Vagina (tissue), 2 donors: ENCODE measurements at regions not wholly inside any gene's neighbourhood (a gene's known extent, or its start where the extent isn't known, plus 50 kb on each side); places are given as distances from the start of the nearest gene placed in this dataset.
"Not testable (repeated sequence)": the region's sequence is repeated elsewhere in the genome, so short reads cannot be mapped to it uniquely, and the experiment has no call there.

Experiments
- DNase-seq, 2 donors: peaks; one replicate each; pipeline ENCODE4 v3.0.0-alpha.2; 2017; ENCODE audit errors: extremely low spot score in 2 of 2
- H3K27ac ChIP-seq: fragments of 200-600 bp; sonication (generic); one replicate; pipeline ENCODE4 v1.5.1; 2019
- H3K27me3 ChIP-seq: fragments of 200-600 bp; sonication (generic); one replicate; pipeline ENCODE4 v1.5.1; 2019
- H3K36me3 ChIP-seq, 2 donors: fragments of 200-600 bp; sonication (generic); one replicate each; pipeline ENCODE4 v1.5.1; 2017 to 2019
- H3K4me1 ChIP-seq: fragments of 200-600 bp; sonication (generic); one replicate; pipeline ENCODE4 v1.5.1; 2019
- H3K4me3 ChIP-seq, 2 donors: fragments of 200-600 bp; sonication (generic); 1 replicate in 1 of 2; 2 replicates in 1 of 2; pipeline ENCODE4 v1.5.1; 2016 to 2019
- H3K9me3 ChIP-seq: fragments of 200-600 bp; sonication (generic); one replicate; pipeline ENCODE4 v1.5.1; 2019
- POLR2A ChIP-seq, 2 donors: fragments of 450-650 bp; IDR thresholded peaks; one replicate each; pipeline ENCODE4 v1.6.1; 2017; ENCODE audit warnings: antibody characterized with exemption in 2 of 2, mild to moderate bottlenecking in 2 of 2, moderate library complexity in 2 of 2
- POLR2AphosphoS5 ChIP-seq, 2 donors: sonication (generic); formaldehyde crosslinking; IDR thresholded peaks; one replicate each; pipeline ENCODE4 v1.9.0; 2017; ENCODE audit warnings: antibody characterized with exemption in 2 of 2, mild to moderate bottlenecking in 2 of 2, low read depth in 1 of 2; ENCODE audit not compliant: insufficient read depth in 1 of 2
- intact Hi-C: fragments of 100-400 bp; cut with DNase I; formaldehyde crosslinking; loops from one replicate; pipeline ENCODE4 v1.15.1; 2023
- TF ChIP-seq, protein P1 (sequence below), 3 experiments: fragments of 450-650 bp in 2 of 3; fragments of 200-600 bp in 1 of 3; sonication (generic) in 1 of 3; IDR thresholded peaks; one replicate each; pipeline ENCODE4 v1.5.1; 2017 to 2019; ENCODE audit warnings: antibody characterized with exemption in 3 of 3, mild to moderate bottlenecking in 2 of 3, moderate library complexity in 2 of 3

GRCh38 chr5:159515909-159516415, 185.7 kb upstream of the IL12B start:
- Histone ChIP-seq H3K9me3 (no peaks in the 10 kb centered on the region), H3K27ac (no peak overlapping the region), H3K36me3 (no peaks in the 10 kb centered on the region), H3K4me1 (peaks cover 1% of the 10 kb centered on the region), H3K27me3 (no peaks in the 10 kb centered on the region), H3K4me3 (no peak overlapping the region)
- DNase-seq: no peak
- intact Hi-C loops: no loop called here
- TF ChIP-seq, protein P1, sequence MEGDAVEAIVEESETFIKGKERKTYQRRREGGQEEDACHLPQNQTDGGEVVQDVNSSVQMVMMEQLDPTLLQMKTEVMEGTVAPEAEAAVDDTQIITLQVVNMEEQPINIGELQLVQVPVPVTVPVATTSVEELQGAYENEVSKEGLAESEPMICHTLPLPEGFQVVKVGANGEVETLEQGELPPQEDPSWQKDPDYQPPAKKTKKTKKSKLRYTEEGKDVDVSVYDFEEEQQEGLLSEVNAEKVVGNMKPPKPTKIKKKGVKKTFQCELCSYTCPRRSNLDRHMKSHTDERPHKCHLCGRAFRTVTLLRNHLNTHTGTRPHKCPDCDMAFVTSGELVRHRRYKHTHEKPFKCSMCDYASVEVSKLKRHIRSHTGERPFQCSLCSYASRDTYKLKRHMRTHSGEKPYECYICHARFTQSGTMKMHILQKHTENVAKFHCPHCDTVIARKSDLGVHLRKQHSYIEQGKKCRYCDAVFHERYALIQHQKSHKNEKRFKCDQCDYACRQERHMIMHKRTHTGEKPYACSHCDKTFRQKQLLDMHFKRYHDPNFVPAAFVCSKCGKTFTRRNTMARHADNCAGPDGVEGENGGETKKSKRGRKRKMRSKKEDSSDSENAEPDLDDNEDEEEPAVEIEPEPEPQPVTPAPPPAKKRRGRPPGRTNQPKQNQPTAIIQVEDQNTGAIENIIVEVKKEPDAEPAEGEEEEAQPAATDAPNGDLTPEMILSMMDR (IDR thresholded peaks at IDR 0.05): peak in 2 of 3 experiments; percentile 14 to 26
- no peak for TF ChIP-seq POLR2AphosphoS5 (IDR thresholded peaks at IDR 0.05; ENCODE audit: insufficient read depth in 1 of 2, low read depth in 1 of 2)

GRCh38 chr5:159518371-159518770, 188.1 kb upstream of the IL12B start:
- DNase-seq: no peak
- Histone ChIP-seq H3K9me3 (no peaks in the 10 kb centered on the region), H3K4me3 (no peak overlapping the region), H3K27me3 (no peaks in the 10 kb centered on the region), H3K4me1 (no peaks in the 10 kb centered on the region), H3K27ac (no peak overlapping the region), H3K36me3 (no peaks in the 10 kb centered on the region)
- no peak for TF ChIP-seq POLR2A (IDR thresholded peaks at IDR 0.05)
- TF ChIP-seq, protein P1 (IDR thresholded peaks at IDR 0.05): no peak
- no peak for TF ChIP-seq POLR2AphosphoS5 (IDR thresholded peaks at IDR 0.05; ENCODE audit: insufficient read depth in 1 of 2, low read depth in 1 of 2)
- intact Hi-C loops: no loop called here

GRCh38 chr5:159519365-159519764, 189.1 kb upstream of the IL12B start:
- Histone ChIP-seq H3K27me3 (no peaks in the 10 kb centered on the region), H3K4me1 (no peaks in the 10 kb centered on the region), H3K36me3 (no peaks in the 10 kb centered on the region), H3K4me3 (no peak overlapping the region), H3K9me3 (no peaks in the 10 kb centered on the region), H3K27ac (no peak overlapping the region)
- intact Hi-C loops: no loop called here
- DNase-seq: no peak
- no peak for TF ChIP-seq POLR2AphosphoS5 (IDR thresholded peaks at IDR 0.05; ENCODE audit: insufficient read depth in 1 of 2, low read depth in 1 of 2)

DNA sequence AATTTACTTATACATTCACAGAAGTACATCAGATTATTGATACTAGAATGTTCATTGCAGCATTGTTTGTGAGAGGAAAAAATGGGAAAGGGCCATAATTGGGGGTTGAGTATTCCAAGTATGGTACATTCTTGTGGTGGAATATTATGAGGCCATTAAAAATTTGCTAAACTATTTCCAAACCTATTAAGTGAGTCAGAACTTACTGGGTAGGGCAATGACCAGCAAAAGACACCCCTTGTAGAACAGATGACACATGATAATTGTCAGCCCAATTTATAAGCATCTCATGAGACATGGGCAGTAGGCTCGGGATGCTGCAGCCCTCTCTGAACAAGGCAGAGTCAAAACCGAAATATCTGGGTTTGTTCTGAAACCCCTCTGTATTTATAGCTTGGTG, 192.6 kb upstream of the IL12B start:
- Histone ChIP-seq H3K36me3 (no peaks in the 10 kb centered on the region), H3K4me1 (no peaks in the 10 kb centered on the region), H3K27ac (no peak overlapping the region), H3K4me3 (no peak overlapping the region), H3K9me3 (no peaks in the 10 kb centered on the region), H3K27me3 (no peaks in the 10 kb centered on the region)
- TF ChIP-seq POLR2AphosphoS5 (IDR thresholded peaks at IDR 0.05; ENCODE audit: insufficient read depth in 1 of 2, low read depth in 1 of 2): no peak
- TF ChIP-seq, protein P1 (IDR thresholded peaks at IDR 0.05): no peak
- no peak for TF ChIP-seq POLR2A (IDR thresholded peaks at IDR 0.05)
- intact Hi-C loops: no loop called here
- DNase-seq: no peak

- H3K36me3 ChIP-seq, H3K4me1 ChIP-seq, H3K27me3 ChIP-seq, H3K27ac ChIP-seq, intact Hi-C loops, H3K4me3 ChIP-seq, DNase-seq, H3K9me3 ChIP-seq: not testable (repeated sequence)
Observed at GRCh38 chr5:159524279-159524678, 194.0 kb upstream of the IL12B start.

- Histone ChIP-seq H3K9me3 (no peaks in the 10 kb centered on the region), H3K4me3 (no peak overlapping the region), H3K4me1 (no peaks in the 10 kb centered on the region), H3K27me3 (no peaks in the 10 kb centered on the region), H3K27ac (no peak overlapping the region), H3K36me3 (no peaks in the 10 kb centered on the region)
- TF ChIP-seq, protein P1 (IDR thresholded peaks at IDR 0.05): no peak
- no peak for DNase-seq
- intact Hi-C loops: no loop called here
Observed at GRCh38 chr5:159525117-159525516, 194.8 kb upstream of the IL12B start.
